ENCODE measurements at regions not wholly inside any gene's neighbourhood (a gene's known extent, or its start where the extent isn't known, plus 50 kb on each side); places are given as distances from the start of the nearest gene placed in this dataset.

DNA sequence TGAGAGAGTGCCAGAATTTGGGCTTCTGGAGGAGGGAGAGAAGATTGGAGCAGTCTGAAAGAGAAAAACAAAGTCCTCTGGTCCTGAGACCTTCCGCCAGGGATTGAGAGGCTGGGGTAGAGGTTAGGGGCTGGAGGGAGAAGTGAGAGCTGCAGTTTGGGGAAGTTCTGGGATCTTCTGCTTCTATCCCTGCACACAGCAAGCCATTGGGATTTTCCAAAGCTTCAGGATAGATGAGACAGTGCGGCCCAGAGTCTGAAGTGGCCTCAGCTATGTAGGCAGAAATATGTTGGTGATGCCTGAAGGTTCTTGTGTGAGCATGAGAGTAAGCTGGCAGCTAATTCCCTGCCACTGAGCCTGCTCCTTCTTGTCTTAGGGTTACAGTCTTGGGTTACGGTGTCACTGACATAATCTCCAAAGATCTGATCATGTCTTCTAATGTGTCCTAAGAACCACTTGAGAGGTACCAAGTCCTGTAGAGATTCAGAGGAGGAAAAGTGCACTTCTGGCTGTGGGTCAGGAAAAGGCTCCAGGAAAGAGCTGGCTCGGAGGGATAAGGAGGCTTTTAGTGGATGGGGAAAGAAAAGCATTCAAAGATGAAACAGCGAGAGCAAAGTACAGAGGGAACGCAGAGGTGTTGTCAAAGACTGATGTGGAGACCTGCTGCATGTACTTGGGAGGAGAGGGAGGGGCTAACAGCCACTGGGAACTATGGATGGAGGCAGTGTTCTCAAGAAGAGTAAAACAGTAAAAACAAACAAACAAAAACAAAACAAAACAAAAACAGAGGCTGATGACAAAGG lies 131.1 kb upstream of the MYLIP start:
- SMC1A ChIA-PET (ENCODE audit: uncharacterized antibody, unreplicated experiment): interaction anchor here (0.9 to 2.4 kb wide), 4 partner anchors 9 to 92 kb away, joined by 3 to 10 read pairs (median 4); no protein-coding TSS in a partner anchor
- BruUV-seq (replicated peaks): no TSS peak
- POLR2A ChIA-PET: interaction anchor here (0.6 to 1.0 kb wide), 2 partner anchors 28 to 393 kb away, joined by 4 to 5 read pairs; no protein-coding TSS in a partner anchor
- no peak overlapping the region for H3K4me3 ChIP-seq
- ATAC-seq (no peak), DNase-seq (ENCODE audit: low read depth, low spot score) (no peak), FAIRE-seq (no peak)
- intact Hi-C loops (cut with micrococcal nuclease; ENCODE audit: unreplicated experiment) (no loop called here), in situ Hi-C loops (cut with MboI) (no loop called here)
- H3K27me3 ChIP-seq (replicated peaks in 1 of 2; ENCODE audit: control insufficient read depth in 2 of 2, insufficient read depth in 2 of 2, low read length in 1 of 2): no peaks in the 10 kb centered on the region
- H3K9ac ChIP-seq (ENCODE audit: control insufficient read depth, insufficient read depth, low read length): no peak overlapping the region
- no peaks in the 10 kb centered on the region for H3K36me3 ChIP-seq (ENCODE audit: control insufficient read depth in 2 of 2, insufficient read depth in 2 of 2, low read length in 1 of 2)
- H3K79me2 ChIP-seq (ENCODE audit: control insufficient read depth, insufficient read depth, low read length): no peaks in the 10 kb centered on the region
- no peak overlapping the region for H3K4me2 ChIP-seq (ENCODE audit: control insufficient read depth, insufficient read depth)
- H3K27ac ChIP-seq (ENCODE audit: control insufficient read depth, insufficient read depth): no peak overlapping the region
- WGBS (ENCODE audit: insufficient coverage, insufficient replicate concordance, low lambda C conversion rate, missing lambda C conversion rate): 60% methylated on average over 6 of the region's 6 CpGs
- H3K4me1 ChIP-seq (ENCODE audit: control insufficient read depth, insufficient read depth, low read length): no peaks in the 10 kb centered on the region
- no peaks in the 10 kb centered on the region for H3K9me3 ChIP-seq (replicated peaks; ENCODE audit: control insufficient read depth, insufficient read depth, low read length)
- CTCF ChIA-PET: interaction anchor here (0.5 to 0.6 kb wide), 2 partner anchors 101 to 114 kb away, joined by 3 to 4 read pairs; no protein-coding TSS in a partner anchor
- no peaks in the 10 kb centered on the region for H4K20me1 ChIP-seq (ENCODE audit: control insufficient read depth, insufficient read depth)
- H2AFZ ChIP-seq (ENCODE audit: control insufficient read depth, low read depth, low read length): no peak overlapping the region
- RAD21 ChIA-PET (ENCODE audit: unreplicated experiment): no interaction called here
- no peak for TF ChIP-seq STAT1 (conservative IDR thresholded peaks at IDR 0.05)
- TF ChIP-seq YY1 (IDR thresholded peaks at IDR 0.05; ENCODE audit: low read depth, low read length): no peak
- TF ChIP-seq, protein P1, sequence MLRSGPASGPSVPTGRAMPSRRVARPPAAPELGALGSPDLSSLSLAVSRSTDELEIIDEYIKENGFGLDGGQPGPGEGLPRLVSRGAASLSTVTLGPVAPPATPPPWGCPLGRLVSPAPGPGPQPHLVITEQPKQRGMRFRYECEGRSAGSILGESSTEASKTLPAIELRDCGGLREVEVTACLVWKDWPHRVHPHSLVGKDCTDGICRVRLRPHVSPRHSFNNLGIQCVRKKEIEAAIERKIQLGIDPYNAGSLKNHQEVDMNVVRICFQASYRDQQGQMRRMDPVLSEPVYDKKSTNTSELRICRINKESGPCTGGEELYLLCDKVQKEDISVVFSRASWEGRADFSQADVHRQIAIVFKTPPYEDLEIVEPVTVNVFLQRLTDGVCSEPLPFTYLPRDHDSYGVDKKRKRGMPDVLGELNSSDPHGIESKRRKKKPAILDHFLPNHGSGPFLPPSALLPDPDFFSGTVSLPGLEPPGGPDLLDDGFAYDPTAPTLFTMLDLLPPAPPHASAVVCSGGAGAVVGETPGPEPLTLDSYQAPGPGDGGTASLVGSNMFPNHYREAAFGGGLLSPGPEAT (IDR thresholded peaks at IDR 0.05; ENCODE audit: low read depth): no peak
- no peak for TF ChIP-seq SMC3 (IDR thresholded peaks at IDR 0.05; ENCODE audit: borderline replicate concordance, low read length)
- no peak for TF ChIP-seq RAD51 (IDR thresholded peaks at IDR 0.05)
- TF ChIP-seq, protein P2, sequence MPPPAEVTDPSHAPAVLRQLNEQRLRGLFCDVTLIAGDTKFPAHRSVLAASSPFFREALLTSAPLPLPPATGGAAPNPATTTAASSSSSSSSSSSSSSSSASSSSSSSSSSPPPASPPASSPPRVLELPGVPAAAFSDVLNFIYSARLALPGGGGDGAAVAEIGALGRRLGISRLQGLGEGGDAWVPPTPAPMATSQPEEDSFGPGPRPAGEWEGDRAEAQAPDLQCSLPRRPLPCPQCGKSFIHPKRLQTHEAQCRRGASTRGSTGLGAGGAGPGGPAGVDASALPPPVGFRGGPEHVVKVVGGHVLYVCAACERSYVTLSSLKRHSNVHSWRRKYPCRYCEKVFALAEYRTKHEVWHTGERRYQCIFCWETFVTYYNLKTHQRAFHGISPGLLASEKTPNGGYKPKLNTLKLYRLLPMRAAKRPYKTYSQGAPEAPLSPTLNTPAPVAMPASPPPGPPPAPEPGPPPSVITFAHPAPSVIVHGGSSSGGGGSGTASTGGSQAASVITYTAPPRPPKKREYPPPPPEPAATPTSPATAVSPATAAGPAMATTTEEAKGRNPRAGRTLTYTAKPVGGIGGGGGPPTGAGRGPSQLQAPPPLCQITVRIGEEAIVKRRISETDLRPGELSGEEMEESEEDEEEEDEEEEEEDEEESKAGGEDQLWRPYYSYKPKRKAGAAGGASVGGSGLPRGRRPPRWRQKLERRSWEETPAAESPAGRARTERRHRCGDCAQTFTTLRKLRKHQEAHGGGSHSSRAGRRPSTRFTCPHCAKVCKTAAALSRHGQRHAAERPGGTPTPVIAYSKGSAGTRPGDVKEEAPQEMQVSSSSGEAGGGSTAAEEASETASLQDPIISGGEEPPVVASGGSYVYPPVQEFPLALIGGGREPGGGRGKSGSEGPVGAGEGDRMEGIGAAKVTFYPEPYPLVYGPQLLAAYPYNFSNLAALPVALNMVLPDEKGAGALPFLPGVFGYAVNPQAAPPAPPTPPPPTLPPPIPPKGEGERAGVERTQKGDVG (CRISPR knock-in tag; IDR thresholded peaks at IDR 0.05): no peak
- no peak for TF ChIP-seq SREBF1 (IDR thresholded peaks at IDR 0.05; ENCODE audit: low read length)
- no peak for TF ChIP-seq WRNIP1 (IDR thresholded peaks at IDR 0.05; ENCODE audit: borderline replicate concordance, low read depth, low read length)
- no peak for TF ChIP-seq BHLHE40 (IDR thresholded peaks at IDR 0.05; ENCODE audit: borderline replicate concordance in 1 of 2, low read depth in 2 of 2, low read length in 1 of 2)
- no peak for TF ChIP-seq NBN (IDR thresholded peaks at IDR 0.05)
- TF ChIP-seq FOS (IDR thresholded peaks at IDR 0.05; ENCODE audit: borderline replicate concordance, extremely low read depth, insufficient read length): no peak
- no peak for TF ChIP-seq RAD21 (IDR thresholded peaks at IDR 0.05; ENCODE audit: insufficient read depth, low read depth, low read length)
- no peak for TF ChIP-seq CBFB (IDR thresholded peaks at IDR 0.05; ENCODE audit: low read depth)
- TF ChIP-seq, protein P3, sequence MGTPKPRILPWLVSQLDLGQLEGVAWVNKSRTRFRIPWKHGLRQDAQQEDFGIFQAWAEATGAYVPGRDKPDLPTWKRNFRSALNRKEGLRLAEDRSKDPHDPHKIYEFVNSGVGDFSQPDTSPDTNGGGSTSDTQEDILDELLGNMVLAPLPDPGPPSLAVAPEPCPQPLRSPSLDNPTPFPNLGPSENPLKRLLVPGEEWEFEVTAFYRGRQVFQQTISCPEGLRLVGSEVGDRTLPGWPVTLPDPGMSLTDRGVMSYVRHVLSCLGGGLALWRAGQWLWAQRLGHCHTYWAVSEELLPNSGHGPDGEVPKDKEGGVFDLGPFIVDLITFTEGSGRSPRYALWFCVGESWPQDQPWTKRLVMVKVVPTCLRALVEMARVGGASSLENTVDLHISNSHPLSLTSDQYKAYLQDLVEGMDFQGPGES (IDR thresholded peaks at IDR 0.05): no peak
- TF ChIP-seq EED (IDR thresholded peaks at IDR 0.05; ENCODE audit: low read depth): no peak
- TF ChIP-seq, protein P4, sequence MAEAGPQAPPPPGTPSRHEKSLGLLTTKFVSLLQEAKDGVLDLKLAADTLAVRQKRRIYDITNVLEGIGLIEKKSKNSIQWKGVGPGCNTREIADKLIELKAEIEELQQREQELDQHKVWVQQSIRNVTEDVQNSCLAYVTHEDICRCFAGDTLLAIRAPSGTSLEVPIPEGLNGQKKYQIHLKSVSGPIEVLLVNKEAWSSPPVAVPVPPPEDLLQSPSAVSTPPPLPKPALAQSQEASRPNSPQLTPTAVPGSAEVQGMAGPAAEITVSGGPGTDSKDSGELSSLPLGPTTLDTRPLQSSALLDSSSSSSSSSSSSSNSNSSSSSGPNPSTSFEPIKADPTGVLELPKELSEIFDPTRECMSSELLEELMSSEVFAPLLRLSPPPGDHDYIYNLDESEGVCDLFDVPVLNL (IDR thresholded peaks at IDR 0.05; ENCODE audit: low read depth, low read length): no peak
- TF ChIP-seq BMI1 (IDR thresholded peaks at IDR 0.05; ENCODE audit: borderline replicate concordance): no peak
- no peak for TF ChIP-seq MTA3 (IDR thresholded peaks at IDR 0.05; ENCODE audit: borderline replicate concordance, low read length)

Measured in GM12878 (cell line).